GM23248 (cell line): ENCODE measurements at regions not wholly inside any gene's neighbourhood (a gene's known extent, or its start where the extent isn't known, plus 50 kb on each side); places are given as distances from the start of the nearest gene placed in this dataset.

Experiments
- EZH2 ChIP-seq: fragments of 200-600 bp; sonication (generic); IDR thresholded peaks from 2 replicates; pipeline ENCODE4 v1.6.1; 2018; ENCODE audit warnings: antibody characterized with exemption, mild to moderate bottlenecking; ENCODE audit not compliant: insufficient read depth, poor library complexity, severe bottlenecking
- EZH2phosphoT487 ChIP-seq: fragments of 200-600 bp; sonication (generic); IDR thresholded peaks from 2 replicates; pipeline ENCODE4 v1.6.1; 2018; ENCODE audit warnings: antibody characterized with exemption, moderate library complexity, mild to moderate bottlenecking, low read depth; ENCODE audit not compliant: insufficient read depth

DNA sequence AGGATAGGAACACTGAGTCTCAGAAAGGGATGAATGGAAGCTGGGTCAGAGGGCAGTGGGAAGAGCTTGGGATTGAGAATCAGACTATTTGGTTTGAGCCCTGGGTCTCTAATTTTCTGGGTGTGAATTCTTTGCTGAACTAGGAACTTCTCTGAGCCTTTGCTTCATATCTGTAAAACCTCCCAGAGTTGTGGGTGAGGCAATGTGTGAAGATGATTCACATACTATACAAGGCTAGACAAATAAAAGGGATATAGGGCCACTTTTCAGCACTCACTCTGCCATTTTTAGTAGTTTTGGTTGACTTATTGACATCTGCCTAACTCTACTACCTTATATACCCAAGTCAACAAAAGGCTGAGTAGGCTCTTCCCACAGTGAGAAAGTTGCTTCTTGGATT, 77.7 kb upstream of the JUN start:
- TF ChIP-seq EZH2phosphoT487 (no peak), EZH2 (no peak)
